ENCODE measurements at regions not wholly inside any gene's neighbourhood (a gene's known extent, or its start where the extent isn't known, plus 50 kb on each side); places are given as distances from the start of the nearest gene placed in this dataset.

- no peak for TF ChIP-seq CTCF (conservative IDR thresholded peaks at IDR 0.05; ENCODE audit: low read depth)
- POLR2A ChIA-PET (ENCODE audit: low non-redundant PET), result no interaction called here
- CTCF ChIA-PET, result no interaction called here
- DNase-seq (ENCODE audit: low spot score), result no peak
- no peak overlapping the region for H3K27ac ChIP-seq
Measured at GRCh38 chr9:23307731-23308513, 518.1 kb downstream of the ELAVL2 start.

DNA sequence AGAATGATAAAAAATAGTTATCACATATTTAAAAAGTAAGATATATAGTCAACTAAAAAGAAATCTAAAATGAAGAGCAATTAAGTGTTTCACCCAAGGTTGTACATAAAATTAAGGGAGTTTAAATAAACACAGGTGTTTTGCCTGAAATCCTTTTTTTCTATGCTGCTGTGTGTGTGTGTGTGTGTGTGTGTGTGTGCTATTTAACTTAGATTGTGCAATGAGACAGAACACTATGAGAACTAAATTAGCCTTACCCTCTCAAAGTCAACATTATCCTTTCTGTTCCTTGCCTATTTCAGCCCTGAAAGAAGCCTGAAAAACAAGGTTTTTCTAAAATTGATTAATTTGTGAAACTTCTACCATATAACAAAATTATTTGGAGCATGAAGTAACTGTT, 516.2 kb downstream of the ELAVL2 start:
- no peak for TF ChIP-seq CTCF (conservative IDR thresholded peaks at IDR 0.05; ENCODE audit: low read depth)

DNA sequence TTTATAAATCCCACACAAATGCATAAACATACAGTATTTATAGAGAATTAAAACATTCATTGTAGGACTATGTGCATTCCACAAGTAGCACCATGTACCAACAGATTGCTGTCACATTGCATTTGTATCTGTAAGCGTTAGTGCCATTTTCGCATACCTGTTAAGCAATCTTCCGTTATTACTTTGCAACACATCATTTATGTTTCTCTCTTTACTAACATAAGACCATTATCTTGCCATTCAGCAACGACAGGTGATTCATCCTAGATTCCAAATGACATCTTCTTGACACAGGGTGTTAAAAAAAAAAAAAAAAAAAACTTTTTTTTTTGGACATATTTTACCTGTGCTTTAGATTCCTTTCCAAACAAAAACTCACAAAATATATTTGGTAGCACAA, 511.8 kb downstream of the ELAVL2 start:
- TF ChIP-seq CTCF (conservative IDR thresholded peaks at IDR 0.05; ENCODE audit: low read depth), result no peak

More for the DNA sequence above, 516.2 kb downstream of the ELAVL2 start:
- CTCF ChIA-PET, result no interaction called here
- H3K27ac ChIP-seq, result no peak overlapping the region
- DNase-seq (ENCODE audit: low spot score), result no peak
- POLR2A ChIA-PET (ENCODE audit: low non-redundant PET), result no interaction called here

DNA sequence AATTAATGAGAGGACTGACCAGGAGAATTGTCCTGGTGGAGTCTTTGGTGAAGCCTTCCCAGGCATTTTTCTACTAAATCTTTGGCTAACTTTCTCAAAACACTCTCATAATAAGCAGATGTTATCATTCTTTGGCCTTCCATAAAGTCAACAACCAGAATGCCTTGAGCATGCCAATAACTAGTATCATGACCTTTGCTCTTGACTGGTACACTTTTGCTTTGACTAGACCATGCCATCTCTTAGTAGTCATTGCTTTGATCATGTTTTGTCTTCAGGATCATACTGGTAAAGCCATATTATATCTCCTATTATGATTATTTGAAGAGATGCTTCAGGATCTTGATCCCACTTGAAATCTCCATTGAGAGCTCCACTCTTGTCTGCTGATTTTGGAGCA, 506.9 kb downstream of the ELAVL2 start:
- DNase-seq (ENCODE audit: low spot score), result no peak
- POLR2A ChIA-PET (ENCODE audit: low non-redundant PET), result no interaction called here
- no peak for TF ChIP-seq CTCF (conservative IDR thresholded peaks at IDR 0.05; ENCODE audit: low read depth)
- H3K27ac ChIP-seq, result no peak overlapping the region
- CTCF ChIA-PET, result no interaction called here

More for the DNA sequence above, 511.8 kb downstream of the ELAVL2 start:
- DNase-seq (ENCODE audit: low spot score), result no peak
- CTCF ChIA-PET, result no interaction called here
- POLR2A ChIA-PET (ENCODE audit: low non-redundant PET), result no interaction called here
- H3K27ac ChIP-seq, result no peak overlapping the region

DNA sequence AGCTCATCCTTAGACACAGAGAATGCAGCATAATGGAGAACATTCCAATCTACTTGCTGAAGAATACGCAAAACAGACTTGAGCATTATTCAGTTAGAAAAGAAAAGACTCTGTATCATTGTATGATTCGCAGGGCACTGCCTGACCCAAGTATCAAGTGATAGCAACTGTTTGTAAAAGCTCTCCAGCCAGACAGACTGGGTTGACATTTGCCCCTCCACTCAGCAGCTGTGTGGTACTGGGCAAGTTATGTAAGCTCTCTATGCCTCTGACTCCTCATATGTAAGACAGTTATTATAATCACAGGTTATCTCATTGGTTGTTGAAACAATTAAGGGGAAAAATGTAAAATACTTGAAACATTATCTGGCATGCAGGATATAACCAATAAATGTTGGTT, 505.0 kb downstream of the ELAVL2 start:
- H3K27ac ChIP-seq, result no peak overlapping the region
- ChIA-PET CTCF (interaction anchor here (0.7 to 1.3 kb wide), 2 partner anchors 287 to 851 kb away, joined by 3 read pairs; no protein-coding TSS in a partner anchor), POLR2A (ENCODE audit: low non-redundant PET) (no interaction called here)
- DNase-seq (ENCODE audit: low spot score), result no peak
- TF ChIP-seq CTCF (conservative IDR thresholded peaks at IDR 0.05; ENCODE audit: low read depth), result no peak

DNA sequence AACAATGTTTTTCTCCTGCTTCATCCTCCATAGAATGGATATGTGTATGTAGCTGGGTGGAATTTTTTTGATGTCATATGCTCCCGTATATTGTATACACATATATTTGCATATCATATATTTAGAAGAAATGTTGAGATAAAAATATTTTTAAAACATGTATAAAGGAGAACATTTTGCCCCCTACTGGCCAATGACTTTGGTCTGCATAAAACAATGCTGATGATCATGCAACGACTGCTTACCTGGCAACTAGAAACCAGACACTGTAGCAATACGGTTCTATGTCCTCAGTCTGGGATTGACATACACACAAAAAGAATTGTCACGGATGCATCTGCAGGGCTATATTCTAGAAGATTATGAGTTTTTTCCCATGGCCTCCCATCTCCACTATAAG, 503.6 kb downstream of the ELAVL2 start:
- ChIA-PET POLR2A (ENCODE audit: low non-redundant PET) (no interaction called here), CTCF (interaction anchor here (0.8 to 1.0 kb wide), 2 partner anchors 80 to 604 kb away, joined by 3 read pairs; no protein-coding TSS in a partner anchor)
- DNase-seq (ENCODE audit: low spot score), result peak; percentile 1
- no peak; the same call in 1 of the 2 replicates for TF ChIP-seq CTCF (conservative IDR thresholded peaks at IDR 0.05; ENCODE audit: low read depth)
- no peak overlapping the region for H3K27ac ChIP-seq
